ENCODE measurements at regions not wholly inside any gene's neighbourhood (a gene's known extent, or its start where the extent isn't known, plus 50 kb on each side); places are given as distances from the start of the nearest gene placed in this dataset.
"Not testable (repeated sequence)": the region's sequence is repeated elsewhere in the genome, so short reads cannot be mapped to it uniquely, and the experiment has no call there.

- Histone ChIP-seq H3K4me2 (ENCODE audit: insufficient read depth, low read length) (no peak overlapping the region), H3K27me3 (ENCODE audit: control insufficient read depth in 2 of 2, insufficient read depth in 2 of 2, low read length in 2 of 2) (no peaks in the 10 kb centered on the region), H3K9ac (replicated peaks; ENCODE audit: extremely low read depth, insufficient read depth, low read length) (no peak overlapping the region), H3K79me2 (ENCODE audit: control insufficient read depth, insufficient read depth, low read length) (no peaks in the 10 kb centered on the region), H2AFZ (ENCODE audit: low read depth, low read length) (no peak overlapping the region), H3K4me1 (ENCODE audit: control insufficient read depth, extremely low read depth, insufficient read depth, low read length) (no peaks in the 10 kb centered on the region), H3K9me1 (replicated peaks; ENCODE audit: control insufficient read depth, extremely low read depth, insufficient read depth, low read length) (no peaks in the 10 kb centered on the region), H3K4me3 (replicated peaks in 1 of 3; ENCODE audit: insufficient read depth in 1 of 3, low read depth in 1 of 3, low read length in 3 of 3) (no peak overlapping the region), H3K9me3 (replicated peaks; ENCODE audit: control insufficient read depth, insufficient read depth, low read length) (peaks cover 2% of the 10 kb centered on the region), H3K27ac (ENCODE audit: insufficient read depth, low read depth, low read length) (no peak overlapping the region), H3K36me3 (ENCODE audit: control insufficient read depth in 2 of 2, extremely low read depth in 1 of 2, insufficient read depth in 2 of 2, low read length in 2 of 2) (no peaks in the 10 kb centered on the region), H4K20me1 (replicated peaks; ENCODE audit: control insufficient read depth, extremely low read depth, insufficient read depth, low read length) (no peaks in the 10 kb centered on the region)
- POLR2A ChIA-PET, result no interaction called here
- CTCF ChIA-PET, result no interaction called here
- dilution Hi-C loops (cut with MboI; ENCODE audit: extremely low pct_ligation_motif_present, low sequenced_read_pairs), result no loop called here
- no peak for TF ChIP-seq FOS (IDR thresholded peaks at IDR 0.05; ENCODE audit: borderline replicate concordance, insufficient read depth, low read length)
- no peak for TF ChIP-seq MYC (IDR thresholded peaks at IDR 0.05; ENCODE audit: low read depth, low read length)
- TF ChIP-seq EZH2 (IDR thresholded peaks at IDR 0.05; ENCODE audit: borderline replicate concordance, low read depth, low read length, severe bottlenecking), result no peak
- TF ChIP-seq JUN (IDR thresholded peaks at IDR 0.05; ENCODE audit: borderline replicate concordance, insufficient read depth, insufficient read length, low read depth), result no peak
- no peak for TF ChIP-seq POLR2A (IDR thresholded peaks at IDR 0.05; ENCODE audit: low read depth, low read length)
- TF ChIP-seq MAX (IDR thresholded peaks at IDR 0.05; ENCODE audit: insufficient read depth, insufficient read length), result no peak
- no peak for TF ChIP-seq POLR2AphosphoS5 (IDR thresholded peaks at IDR 0.05; ENCODE audit: insufficient read depth, low read depth, low read length)
- no peak for TF ChIP-seq CTCF (IDR thresholded peaks at IDR 0.05; ENCODE audit: extremely low read depth in 1 of 2, insufficient read depth in 1 of 2, low read depth in 1 of 2, low read length in 2 of 2)
- TF ChIP-seq GATA2 (IDR thresholded peaks at IDR 0.05; ENCODE audit: insufficient read depth, insufficient read length, low read depth, low read length), result no peak
- no peak for FAIRE-seq
- intact Hi-C loops (cut with micrococcal nuclease), result no loop called here
- no peak for DNase-seq (ENCODE audit: low read depth, low spot score)
- BruUV-seq (replicated peaks), result no TSS peak
Observed at GRCh38 chr1:166432655-166433054, 265.9 kb upstream of the FAM78B start.

DNA sequence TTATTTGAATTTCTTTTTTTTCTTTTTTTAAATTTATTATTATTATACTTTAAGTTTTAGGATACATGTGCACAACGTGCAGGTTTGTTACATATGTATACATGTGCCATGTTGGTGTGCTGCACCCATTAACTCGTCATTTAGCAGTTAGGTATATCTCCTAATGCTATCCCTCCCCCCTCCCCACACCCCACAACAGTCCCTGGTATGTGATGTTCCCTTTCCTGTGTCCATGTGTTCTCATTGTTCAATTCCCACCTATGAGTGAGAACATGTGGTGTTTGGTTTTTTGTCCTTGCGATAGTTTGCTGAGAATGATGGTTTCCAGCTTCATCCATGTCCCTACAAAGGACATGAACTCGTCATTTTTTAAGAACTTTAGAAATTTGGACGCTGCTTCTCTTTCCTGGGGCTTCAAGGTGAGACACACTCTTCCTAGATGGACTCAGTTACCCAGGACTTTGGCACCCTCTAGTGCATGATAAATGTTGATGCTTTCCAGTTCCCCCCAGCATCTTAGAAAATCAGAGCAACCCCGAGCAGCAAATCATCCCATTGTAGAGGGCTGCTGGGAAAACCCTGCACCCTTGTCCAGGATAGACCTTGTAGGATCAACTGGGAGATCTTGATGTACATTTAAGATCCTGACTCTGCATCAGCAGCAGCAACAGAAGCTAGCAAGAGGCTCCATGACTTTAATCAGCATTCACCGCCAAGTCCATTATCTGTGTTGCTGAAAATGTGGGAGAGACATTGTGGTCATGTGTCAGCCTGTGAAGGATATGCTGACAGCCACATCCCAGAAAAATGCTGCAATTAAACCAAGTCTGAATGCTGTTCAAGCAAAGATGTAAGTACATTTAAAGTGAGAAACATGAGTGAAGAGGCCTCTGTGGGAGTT lies 266.9 kb upstream of the FAM78B start:
- FAIRE-seq; CTCF ChIA-PET; H3K4me1 ChIP-seq (ENCODE audit: control insufficient read depth, extremely low read depth, insufficient read depth, low read length); H3K4me3 ChIP-seq (replicated peaks in 1 of 3; ENCODE audit: insufficient read depth in 1 of 3, low read depth in 1 of 3, low read length in 3 of 3); H2AFZ ChIP-seq (ENCODE audit: low read depth, low read length); H3K9ac ChIP-seq (replicated peaks; ENCODE audit: extremely low read depth, insufficient read depth, low read length); H4K20me1 ChIP-seq (replicated peaks; ENCODE audit: control insufficient read depth, extremely low read depth, insufficient read depth, low read length); H3K36me3 ChIP-seq (ENCODE audit: control insufficient read depth in 2 of 2, extremely low read depth in 1 of 2, insufficient read depth in 2 of 2, low read length in 2 of 2); H3K27me3 ChIP-seq (ENCODE audit: control insufficient read depth in 2 of 2, insufficient read depth in 2 of 2, low read length in 2 of 2); H3K79me2 ChIP-seq (ENCODE audit: control insufficient read depth, insufficient read depth, low read length); POLR2A ChIA-PET; H3K9me1 ChIP-seq (replicated peaks; ENCODE audit: control insufficient read depth, extremely low read depth, insufficient read depth, low read length); H3K27ac ChIP-seq (ENCODE audit: insufficient read depth, low read depth, low read length); dilution Hi-C loops (cut with MboI; ENCODE audit: extremely low pct_ligation_motif_present, low sequenced_read_pairs); H3K9me3 ChIP-seq (replicated peaks; ENCODE audit: control insufficient read depth, insufficient read depth, low read length); intact Hi-C loops (cut with micrococcal nuclease); DNase-seq (ENCODE audit: low read depth, low spot score); BruUV-seq (replicated peaks); H3K4me2 ChIP-seq (ENCODE audit: insufficient read depth, low read length): not testable (repeated sequence)

All from endothelial cell of umbilical vein (primary cell).